ENCODE measurements at regions not wholly inside any gene's neighbourhood (a gene's known extent, or its start where the extent isn't known, plus 50 kb on each side); places are given as distances from the start of the nearest gene placed in this dataset.

- H3K4me3 ChIP-seq (ENCODE audit: low read depth, low read length), result no peak overlapping the region
- H3K36me3 ChIP-seq (ENCODE audit: insufficient read depth), result no peaks in the 10 kb centered on the region
- DNase-seq (ENCODE audit: extremely low spot score), result no peak
- WGBS, result 81% methylated on average over 6 of the region's 6 CpGs
- H3K27ac ChIP-seq (ENCODE audit: low read depth), result no peak overlapping the region
- no peaks in the 10 kb centered on the region for H3K4me1 ChIP-seq (ENCODE audit: insufficient read depth)
Observed at GRCh38 chr1:94726981-94727685, 93.0 kb upstream of the SLC44A3 start.

GRCh38 chr1:94725566-94725965 is 94.6 kb upstream of the SLC44A3 start:
- 94% methylated on average over 3 of the region's 3 CpGs for WGBS
- no peaks in the 10 kb centered on the region for H3K36me3 ChIP-seq (ENCODE audit: insufficient read depth)

GRCh38 chr1:94723894-94724293 is 96.3 kb upstream of the SLC44A3 start:
- DNase-seq (ENCODE audit: extremely low spot score), result no peak
- no peaks in the 10 kb centered on the region for H3K36me3 ChIP-seq (ENCODE audit: insufficient read depth)
- no peak overlapping the region for H3K27ac ChIP-seq (ENCODE audit: low read depth)
- no peaks in the 10 kb centered on the region for H3K4me1 ChIP-seq (ENCODE audit: insufficient read depth)
- no peak overlapping the region for H3K4me3 ChIP-seq (ENCODE audit: low read depth, low read length)
- 94% methylated on average over 6 of the region's 6 CpGs for WGBS

More at GRCh38 chr1:94725566-94725965, 94.6 kb upstream of the SLC44A3 start:
- DNase-seq (ENCODE audit: extremely low spot score), result no peak
- no peaks in the 10 kb centered on the region for H3K4me1 ChIP-seq (ENCODE audit: insufficient read depth)
- no peak overlapping the region for H3K4me3 ChIP-seq (ENCODE audit: low read depth, low read length)
- H3K27ac ChIP-seq (ENCODE audit: low read depth), result no peak overlapping the region

- Histone ChIP-seq H3K36me3 (ENCODE audit: insufficient read depth) (no peaks in the 10 kb centered on the region), H3K4me3 (ENCODE audit: low read depth, low read length) (no peak overlapping the region), H3K27ac (ENCODE audit: low read depth) (no peak overlapping the region), H3K4me1 (ENCODE audit: insufficient read depth) (no peaks in the 10 kb centered on the region)
- no peak for DNase-seq (ENCODE audit: extremely low spot score)
- WGBS, result 78% methylated on average over 6 of the region's 6 CpGs
Observed at GRCh38 chr1:94723463-94723862, 96.7 kb upstream of the SLC44A3 start.

- Histone ChIP-seq H3K27ac (ENCODE audit: low read depth) (no peak overlapping the region), H3K4me3 (ENCODE audit: low read depth, low read length) (no peak overlapping the region), H3K4me1 (ENCODE audit: insufficient read depth) (no peaks in the 10 kb centered on the region), H3K36me3 (ENCODE audit: insufficient read depth) (no peaks in the 10 kb centered on the region)
- WGBS, result 87% methylated on average over 4 of the region's 4 CpGs
- DNase-seq (ENCODE audit: extremely low spot score), result no peak
Observed at GRCh38 chr1:94722181-94722580, 98.0 kb upstream of the SLC44A3 start.

GRCh38 chr1:94721240-94721639 is 98.9 kb upstream of the SLC44A3 start:
- no peak for DNase-seq (ENCODE audit: extremely low spot score)
- Histone ChIP-seq H3K36me3 (ENCODE audit: insufficient read depth) (no peaks in the 10 kb centered on the region), H3K4me1 (ENCODE audit: insufficient read depth) (no peaks in the 10 kb centered on the region), H3K27ac (ENCODE audit: low read depth) (no peak overlapping the region), H3K4me3 (ENCODE audit: low read depth, low read length) (no peak overlapping the region)
- 85% methylated on average over 7 of the region's 7 CpGs for WGBS

- Histone ChIP-seq H3K4me3 (ENCODE audit: low read depth, low read length) (no peak overlapping the region), H3K27ac (ENCODE audit: low read depth) (no peak overlapping the region), H3K36me3 (ENCODE audit: insufficient read depth) (no peaks in the 10 kb centered on the region), H3K4me1 (ENCODE audit: insufficient read depth) (no peaks in the 10 kb centered on the region)
- WGBS, result 85% methylated on average over 7 of the region's 7 CpGs
- no peak for DNase-seq (ENCODE audit: extremely low spot score)
Observed at GRCh38 chr1:94719926-94720793, 100.0 kb upstream of the SLC44A3 start.

- DNase-seq (ENCODE audit: extremely low spot score), result no peak
- H3K27ac ChIP-seq (ENCODE audit: low read depth), result no peak overlapping the region
- no peak overlapping the region for H3K4me3 ChIP-seq (ENCODE audit: low read depth, low read length)
- whole genome bisulfite sequencing, result 82% methylated on average over 2 of the region's 2 CpGs
- no peaks in the 10 kb centered on the region for H3K4me1 ChIP-seq (ENCODE audit: insufficient read depth)
- no peaks in the 10 kb centered on the region for H3K36me3 ChIP-seq (ENCODE audit: insufficient read depth)
Observed at GRCh38 chr1:94716965-94717364, 103.2 kb upstream of the SLC44A3 start.

GRCh38 chr1:94715321-94715720 is 104.8 kb upstream of the SLC44A3 start:
- WGBS, result 93% methylated on average over 5 of the region's 5 CpGs
- DNase-seq (ENCODE audit: extremely low spot score), result no peak
- no peaks in the 10 kb centered on the region for H3K36me3 ChIP-seq (ENCODE audit: insufficient read depth)
- no peak overlapping the region for H3K27ac ChIP-seq (ENCODE audit: low read depth)
- H3K4me1 ChIP-seq (ENCODE audit: insufficient read depth), result no peaks in the 10 kb centered on the region
- no peak overlapping the region for H3K4me3 ChIP-seq (ENCODE audit: low read depth, low read length)

- no peak for DNase-seq (ENCODE audit: extremely low spot score)
- H3K27ac ChIP-seq (ENCODE audit: low read depth), result no peak overlapping the region
- no peaks in the 10 kb centered on the region for H3K36me3 ChIP-seq (ENCODE audit: insufficient read depth)
- H3K4me3 ChIP-seq (ENCODE audit: low read depth, low read length), result no peak overlapping the region
- H3K4me1 ChIP-seq (ENCODE audit: insufficient read depth), result no peaks in the 10 kb centered on the region
- 94% methylated on average over 4 of the region's 4 CpGs for WGBS
Observed at GRCh38 chr1:94714552-94714951, 105.6 kb upstream of the SLC44A3 start.

GRCh38 chr1:94714152-94714551 is 106.0 kb upstream of the SLC44A3 start:
- Histone ChIP-seq H3K36me3 (ENCODE audit: insufficient read depth) (no peaks in the 10 kb centered on the region), H3K4me1 (ENCODE audit: insufficient read depth) (no peaks in the 10 kb centered on the region), H3K27ac (ENCODE audit: low read depth) (no peak overlapping the region), H3K4me3 (ENCODE audit: low read depth, low read length) (no peak overlapping the region)
- no peak for DNase-seq (ENCODE audit: extremely low spot score)
- WGBS, result 97% methylated on average over 5 of the region's 5 CpGs

- H3K36me3 ChIP-seq (ENCODE audit: insufficient read depth), result no peaks in the 10 kb centered on the region
- DNase-seq (ENCODE audit: extremely low spot score), result no peak
- H3K27ac ChIP-seq (ENCODE audit: low read depth), result no peak overlapping the region
- WGBS, result 32% methylated on average over 7 of the region's 7 CpGs
- no peaks in the 10 kb centered on the region for H3K4me1 ChIP-seq (ENCODE audit: insufficient read depth)
- H3K4me3 ChIP-seq (ENCODE audit: low read depth, low read length), result no peak overlapping the region
Observed at GRCh38 chr1:94713472-94714141, 106.5 kb upstream of the SLC44A3 start.

GRCh38 chr1:94709891-94710581 is 110.1 kb upstream of the SLC44A3 start:
- DNase-seq (ENCODE audit: extremely low spot score), result no peak
- WGBS, result 81% methylated on average over 8 of the region's 8 CpGs
- no peak overlapping the region for H3K4me3 ChIP-seq (ENCODE audit: low read depth, low read length)
- H3K4me1 ChIP-seq (ENCODE audit: insufficient read depth), result no peaks in the 10 kb centered on the region
- H3K27ac ChIP-seq (ENCODE audit: low read depth), result no peak overlapping the region
- no peaks in the 10 kb centered on the region for H3K36me3 ChIP-seq (ENCODE audit: insufficient read depth)

Data from urinary bladder (tissue), 3 donors.